Tibial artery (tissue), 4 donors: ENCODE measurements at regions not wholly inside any gene's neighbourhood (a gene's known extent, or its start where the extent isn't known, plus 50 kb on each side); places are given as distances from the start of the nearest gene placed in this dataset.

Experiments
- DNase-seq, 2 donors: peaks; one replicate each; pipeline ENCODE4 v3.0.0-alpha.2; 2019
- H3K27ac ChIP-seq, 2 donors: fragments of 200-600 bp; sonication (generic) in 1 of 2; 1 replicate in 1 of 2; 2 replicates in 1 of 2; pipeline ENCODE4 v1.5.1; 2018 to 2019; ENCODE audit warnings: mild to moderate bottlenecking in 1 of 2
- H3K27me3 ChIP-seq, 2 donors: fragments of 200-600 bp; sonication (generic) in 1 of 2; one replicate each; pipeline versions ENCODE4 v1.5.1 to v1.6.0; 2016 to 2019
- H3K36me3 ChIP-seq, 3 donors: fragments of 200-600 bp; sonication (generic) in 2 of 3; one replicate each; pipeline ENCODE4 v1.5.1; 2016 to 2019; ENCODE audit warnings: mild to moderate bottlenecking in 2 of 3
- H3K4me1 ChIP-seq, 4 donors: fragments of 200-600 bp; sonication (generic) in 2 of 4; 1 replicate in 3 of 4; 2 replicates in 1 of 4; pipeline ENCODE4 v1.5.1; 2016 to 2019
- H3K4me3 ChIP-seq, 2 donors: fragments of 200-600 bp; sonication (generic) in 1 of 2; 1 replicate in 1 of 2; 2 replicates in 1 of 2; pipeline ENCODE4 v1.5.1; 2018 to 2019; ENCODE audit warnings: mild to moderate bottlenecking in 2 of 2
- H3K9me3 ChIP-seq, 3 donors: fragments of 200-600 bp; sonication (generic) in 1 of 3; one replicate each; pipeline ENCODE4 v1.5.1; 2016 to 2019
- intact Hi-C: fragments of 100-400 bp; cut with DNase I; formaldehyde crosslinking; loops from one replicate; pipeline ENCODE4 v1.15.0; 2023; ENCODE audit warnings: low total_unique reads
- TF ChIP-seq, protein P1 (sequence below), 2 experiments: fragments of 200-600 bp in 1 of 2; fragments of 450-650 bp in 1 of 2; IDR thresholded peaks; one replicate each; pipeline ENCODE4 v1.5.1; 2017 to 2019; ENCODE audit warnings: antibody characterized with exemption in 2 of 2, mild to moderate bottlenecking in 1 of 2, moderate library complexity in 1 of 2

DNA sequence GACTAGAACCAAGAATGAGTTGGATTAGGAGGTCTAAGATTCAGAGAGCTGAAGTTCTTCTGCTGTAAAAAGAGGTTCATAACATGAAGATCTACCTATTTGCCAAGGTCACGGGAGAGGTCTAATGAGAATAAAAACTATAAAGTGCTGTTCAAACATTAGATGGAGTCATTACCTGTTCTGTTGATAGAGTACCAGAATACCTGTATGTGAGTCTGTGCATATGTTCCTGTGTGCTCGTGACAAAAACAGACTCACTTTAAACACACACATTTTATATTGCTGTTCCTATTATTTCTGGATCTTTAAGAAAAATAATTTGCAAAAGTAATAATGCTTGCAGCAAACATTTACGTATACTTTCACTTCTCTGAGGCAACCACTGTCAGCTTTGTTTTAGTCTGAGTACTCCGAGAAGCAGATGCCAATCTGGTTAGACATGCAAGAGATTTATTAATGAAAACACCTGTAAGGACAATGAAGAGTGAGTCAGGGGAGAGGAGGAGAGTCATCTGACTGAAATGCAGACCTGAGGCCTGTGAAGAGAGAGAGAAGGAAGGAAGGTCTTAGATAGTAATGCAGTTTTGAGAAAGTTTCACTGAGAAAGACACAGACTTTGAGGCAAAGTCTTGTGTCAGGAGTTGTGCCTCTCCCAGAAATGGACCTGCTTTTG lies 221.2 kb downstream of the SQOR start:
- Histone ChIP-seq H3K27ac (no peak overlapping the region), H3K27me3 (no peaks in the 10 kb centered on the region), H3K4me3 (no peak overlapping the region), H3K9me3 (no peaks in the 10 kb centered on the region), H3K4me1 (no peaks in the 10 kb centered on the region), H3K36me3 (no peaks in the 10 kb centered on the region)
- TF ChIP-seq, protein P1, sequence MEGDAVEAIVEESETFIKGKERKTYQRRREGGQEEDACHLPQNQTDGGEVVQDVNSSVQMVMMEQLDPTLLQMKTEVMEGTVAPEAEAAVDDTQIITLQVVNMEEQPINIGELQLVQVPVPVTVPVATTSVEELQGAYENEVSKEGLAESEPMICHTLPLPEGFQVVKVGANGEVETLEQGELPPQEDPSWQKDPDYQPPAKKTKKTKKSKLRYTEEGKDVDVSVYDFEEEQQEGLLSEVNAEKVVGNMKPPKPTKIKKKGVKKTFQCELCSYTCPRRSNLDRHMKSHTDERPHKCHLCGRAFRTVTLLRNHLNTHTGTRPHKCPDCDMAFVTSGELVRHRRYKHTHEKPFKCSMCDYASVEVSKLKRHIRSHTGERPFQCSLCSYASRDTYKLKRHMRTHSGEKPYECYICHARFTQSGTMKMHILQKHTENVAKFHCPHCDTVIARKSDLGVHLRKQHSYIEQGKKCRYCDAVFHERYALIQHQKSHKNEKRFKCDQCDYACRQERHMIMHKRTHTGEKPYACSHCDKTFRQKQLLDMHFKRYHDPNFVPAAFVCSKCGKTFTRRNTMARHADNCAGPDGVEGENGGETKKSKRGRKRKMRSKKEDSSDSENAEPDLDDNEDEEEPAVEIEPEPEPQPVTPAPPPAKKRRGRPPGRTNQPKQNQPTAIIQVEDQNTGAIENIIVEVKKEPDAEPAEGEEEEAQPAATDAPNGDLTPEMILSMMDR (IDR thresholded peaks at IDR 0.05) = no peak
- no peak for DNase-seq
- intact Hi-C loops = no loop called here

DNA sequence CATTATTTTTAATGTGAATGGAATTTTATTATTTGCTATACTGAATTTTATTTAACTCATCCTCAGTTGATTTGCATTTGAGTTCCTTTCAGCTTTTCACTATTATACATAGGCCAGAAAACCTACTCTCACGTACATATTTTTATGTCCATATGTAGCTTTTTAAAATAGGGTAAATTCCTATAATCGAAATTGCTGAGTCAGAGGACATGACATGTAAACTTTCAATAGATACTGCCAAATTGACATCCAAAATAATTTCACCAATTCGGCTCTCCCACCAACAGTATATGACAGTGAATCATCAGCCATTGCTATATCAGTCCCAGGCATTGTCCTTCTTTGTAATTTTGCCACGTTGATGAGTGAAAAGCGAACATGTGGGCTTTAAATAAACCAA lies 222.5 kb downstream of the SQOR start:
- no peak for DNase-seq
- H3K4me3 ChIP-seq = no peak overlapping the region
- H3K9me3 ChIP-seq = no peaks in the 10 kb centered on the region
- no peaks in the 10 kb centered on the region for H3K4me1 ChIP-seq
- intact Hi-C loops = no loop called here
- H3K27me3 ChIP-seq = no peaks in the 10 kb centered on the region
- H3K27ac ChIP-seq = no peak overlapping the region
- H3K36me3 ChIP-seq = no peaks in the 10 kb centered on the region
- TF ChIP-seq, protein P1 (IDR thresholded peaks at IDR 0.05) = no peak

DNA sequence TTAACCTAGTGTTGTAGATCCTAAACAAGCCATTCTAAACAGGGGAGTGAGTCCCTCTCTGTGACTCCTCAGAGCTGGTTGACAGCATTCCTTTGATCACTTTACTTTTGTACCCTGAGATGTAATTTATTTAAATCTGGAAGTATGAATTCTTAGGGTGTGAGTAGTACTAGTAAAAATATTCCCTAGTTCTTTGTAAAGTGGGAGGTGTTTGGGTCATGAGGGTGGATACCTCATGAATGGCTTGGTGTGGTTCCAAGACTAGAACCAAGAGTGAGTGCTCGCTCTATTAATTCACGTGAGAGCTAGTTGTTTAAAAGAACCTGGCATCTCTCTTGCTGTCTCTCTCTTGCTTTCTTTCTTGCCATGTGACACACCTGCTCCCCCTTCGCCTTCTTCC lies 223.7 kb downstream of the SQOR start:
- Histone ChIP-seq H3K4me1 (no peaks in the 10 kb centered on the region), H3K9me3 (no peaks in the 10 kb centered on the region), H3K27ac (no peak overlapping the region), H3K4me3 (no peak overlapping the region), H3K27me3 (no peaks in the 10 kb centered on the region), H3K36me3 (no peaks in the 10 kb centered on the region)
- DNase-seq = no peak
- intact Hi-C loops = no loop called here
- TF ChIP-seq, protein P1 (IDR thresholded peaks at IDR 0.05) = no peak

DNA sequence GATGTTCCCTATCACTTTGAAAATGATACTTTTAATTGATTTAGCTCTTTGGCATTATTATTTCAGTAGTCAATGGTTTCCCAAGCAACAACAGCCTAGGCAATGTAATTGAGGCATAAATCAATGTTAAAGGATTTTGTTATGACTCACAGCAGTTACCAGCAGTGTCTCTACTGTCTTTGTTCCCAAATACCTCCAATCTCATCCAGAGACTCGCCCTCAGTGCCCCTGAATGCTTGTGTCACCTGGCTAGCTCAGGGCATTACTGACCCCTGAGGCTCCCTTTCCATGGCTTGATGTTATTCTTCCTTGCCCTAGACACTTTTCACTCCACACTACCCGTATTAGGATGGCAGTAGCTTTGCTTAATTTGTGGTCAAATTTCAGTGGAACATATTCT lies 227.2 kb downstream of the SQOR start:
- no peak overlapping the region for H3K4me3 ChIP-seq
- no peaks in the 10 kb centered on the region for H3K36me3 ChIP-seq
- no peaks in the 10 kb centered on the region for H3K9me3 ChIP-seq
- H3K27ac ChIP-seq = no peak overlapping the region
- no peaks in the 10 kb centered on the region for H3K4me1 ChIP-seq
- intact Hi-C loops = no loop called here
- DNase-seq = no peak
- TF ChIP-seq, protein P1 (IDR thresholded peaks at IDR 0.05) = no peak
- no peaks in the 10 kb centered on the region for H3K27me3 ChIP-seq

DNA sequence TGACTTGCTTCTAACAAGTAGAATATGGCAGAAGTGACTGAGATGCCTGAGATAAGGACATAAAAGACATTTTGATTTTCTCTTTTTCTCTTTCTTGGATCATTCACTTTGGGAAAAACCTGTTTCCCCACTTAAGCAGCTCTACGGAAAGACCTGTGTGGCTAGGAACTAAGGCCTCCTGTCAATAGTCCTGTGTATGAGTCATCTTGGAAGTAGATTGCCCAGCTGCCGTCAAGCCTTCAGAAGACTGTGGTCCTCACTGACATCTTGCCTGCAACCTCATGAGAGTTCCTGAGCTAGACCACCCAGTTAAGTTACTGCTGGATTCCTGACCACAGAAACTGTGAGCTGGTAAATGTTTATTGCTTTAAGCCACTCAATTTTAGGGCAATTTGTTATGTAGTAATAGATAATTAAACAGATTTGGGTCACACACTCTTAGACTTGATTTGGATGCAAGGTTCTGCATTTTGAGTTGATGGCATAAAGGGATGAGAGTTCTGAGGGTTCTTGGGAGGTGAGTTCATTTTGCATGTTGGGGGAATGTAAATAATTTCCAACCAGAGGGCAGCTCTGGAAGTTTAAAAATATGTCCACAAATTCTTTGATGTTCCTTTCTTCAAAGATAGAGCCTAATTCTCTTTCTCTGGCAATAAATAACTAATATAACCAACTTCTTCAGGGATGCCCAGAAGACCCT lies 229.2 kb downstream of the SQOR start:
- intact Hi-C loops = no loop called here
- TF ChIP-seq, protein P1 (IDR thresholded peaks at IDR 0.05) = no peak
- Histone ChIP-seq H3K4me3 (no peak overlapping the region), H3K27me3 (no peaks in the 10 kb centered on the region), H3K27ac (no peak overlapping the region), H3K9me3 (no peaks in the 10 kb centered on the region), H3K36me3 (no peaks in the 10 kb centered on the region), H3K4me1 (no peaks in the 10 kb centered on the region)
- no peak for DNase-seq
